ENCODE measurements at regions not wholly inside any gene's neighbourhood (a gene's known extent, or its start where the extent isn't known, plus 50 kb on each side); places are given as distances from the start of the nearest gene placed in this dataset.

GRCh38 chr12:67001251-67001650, 267.9 kb upstream of the CAND1 start:
- H3K9me3 ChIP-seq (replicated peaks; ENCODE audit: control insufficient read depth, insufficient read depth, low read depth, low read length), result no peaks in the 10 kb centered on the region
- no peak overlapping the region for H2AFZ ChIP-seq (ENCODE audit: low read depth, low read length)
- no peak overlapping the region for H3K4me3 ChIP-seq
- H3K9me1 ChIP-seq (ENCODE audit: control insufficient read depth, insufficient read depth, low read length), result no peaks in the 10 kb centered on the region
- no TSS peak for BruUV-seq (replicated peaks)
- no peak for ATAC-seq
- H3K27ac ChIP-seq (ENCODE audit: extremely low read depth, low read depth, low read length), result no peak overlapping the region
- no peak for FAIRE-seq
- DNase-seq (ENCODE audit: extremely low read depth in 1 of 4, low spot score in 3 of 4), result no peak
- TF ChIP-seq ZNF586 (CRISPR knock-in tag; conservative IDR thresholded peaks at IDR 0.05) (no peak), TEAD4 (IDR thresholded peaks at IDR 0.05; ENCODE audit: low read length) (no peak), TEAD4 (CRISPR knock-in tag; IDR thresholded peaks at IDR 0.05; ENCODE audit: borderline replicate concordance) (no peak), BHLHE40 (IDR thresholded peaks at IDR 0.05; ENCODE audit: low read length) (no peak), ZNF79 (CRISPR knock-in tag; IDR thresholded peaks at IDR 0.05; ENCODE audit: low read depth) (no peak), NR4A1 (CRISPR knock-in tag; IDR thresholded peaks at IDR 0.05) (no peak), NR4A1 (tag; IDR thresholded peaks at IDR 0.05) (no peak), HNRNPUL1 (IDR thresholded peaks at IDR 0.05; ENCODE audit: low read length) (no peak), DEAF1 (CRISPR knock-in tag; IDR thresholded peaks at IDR 0.05) (no peak), PTBP1 (IDR thresholded peaks at IDR 0.05; ENCODE audit: low read depth, low read length) (no peak), CBFA2T2 (conservative IDR thresholded peaks at IDR 0.05) (no peak), IFI16 (CRISPR knock-in tag; IDR thresholded peaks at IDR 0.05) (no peak), STAG1 (CRISPR knock-in tag; IDR thresholded peaks at IDR 0.05; ENCODE audit: borderline replicate concordance) (no peak)
- TF ChIP-seq, protein P1, sequence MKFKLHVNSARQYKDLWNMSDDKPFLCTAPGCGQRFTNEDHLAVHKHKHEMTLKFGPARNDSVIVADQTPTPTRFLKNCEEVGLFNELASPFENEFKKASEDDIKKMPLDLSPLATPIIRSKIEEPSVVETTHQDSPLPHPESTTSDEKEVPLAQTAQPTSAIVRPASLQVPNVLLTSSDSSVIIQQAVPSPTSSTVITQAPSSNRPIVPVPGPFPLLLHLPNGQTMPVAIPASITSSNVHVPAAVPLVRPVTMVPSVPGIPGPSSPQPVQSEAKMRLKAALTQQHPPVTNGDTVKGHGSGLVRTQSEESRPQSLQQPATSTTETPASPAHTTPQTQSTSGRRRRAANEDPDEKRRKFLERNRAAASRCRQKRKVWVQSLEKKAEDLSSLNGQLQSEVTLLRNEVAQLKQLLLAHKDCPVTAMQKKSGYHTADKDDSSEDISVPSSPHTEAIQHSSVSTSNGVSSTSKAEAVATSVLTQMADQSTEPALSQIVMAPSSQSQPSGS (CRISPR knock-in tag; IDR thresholded peaks at IDR 0.05), result no peak
- TF ChIP-seq, protein P2, sequence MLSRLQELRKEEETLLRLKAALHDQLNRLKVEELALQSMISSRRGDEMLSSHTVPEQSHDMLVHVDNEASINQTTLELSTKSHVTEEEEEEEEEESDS (CRISPR knock-in tag; IDR thresholded peaks at IDR 0.05), result no peak
- TF ChIP-seq, protein P3, sequence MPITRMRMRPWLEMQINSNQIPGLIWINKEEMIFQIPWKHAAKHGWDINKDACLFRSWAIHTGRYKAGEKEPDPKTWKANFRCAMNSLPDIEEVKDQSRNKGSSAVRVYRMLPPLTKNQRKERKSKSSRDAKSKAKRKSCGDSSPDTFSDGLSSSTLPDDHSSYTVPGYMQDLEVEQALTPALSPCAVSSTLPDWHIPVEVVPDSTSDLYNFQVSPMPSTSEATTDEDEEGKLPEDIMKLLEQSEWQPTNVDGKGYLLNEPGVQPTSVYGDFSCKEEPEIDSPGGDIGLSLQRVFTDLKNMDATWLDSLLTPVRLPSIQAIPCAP (CRISPR knock-in tag; IDR thresholded peaks at IDR 0.05; ENCODE audit: borderline replicate concordance), result no peak
- WGBS (ENCODE audit: insufficient coverage, low coverage, missing lambda C conversion rate), result 6% methylated on average over 2 of the region's 2 CpGs
- no peaks in the 10 kb centered on the region for H3K4me1 ChIP-seq (replicated peaks in 1 of 2; ENCODE audit: control insufficient read depth in 2 of 2, insufficient read depth in 2 of 2, low read length in 2 of 2)
- H3K9ac ChIP-seq (ENCODE audit: insufficient read depth in 1 of 2, low read depth in 2 of 2, low read length in 2 of 2), result no peak overlapping the region
- H3K79me2 ChIP-seq (ENCODE audit: control insufficient read depth, insufficient read depth, low read length), result no peaks in the 10 kb centered on the region
- in situ Hi-C loops (cut with MboI) (no loop called here), intact Hi-C loops (cut with micrococcal nuclease) (no loop called here)
- ChIA-PET POLR2A (no interaction called here), CTCF (ENCODE audit: low intra/inter-chr PET ratio) (no interaction called here)
- H4K20me1 ChIP-seq (replicated peaks; ENCODE audit: control insufficient read depth, insufficient read depth, low read length), result no peaks in the 10 kb centered on the region
- H3K36me3 ChIP-seq (ENCODE audit: control insufficient read depth, insufficient read depth, low read length), result no peaks in the 10 kb centered on the region
- no peak overlapping the region for H3K4me2 ChIP-seq (ENCODE audit: insufficient read depth, low read length)
- no peaks in the 10 kb centered on the region for H3K27me3 ChIP-seq (ENCODE audit: control insufficient read depth in 2 of 2, insufficient read depth in 2 of 2, low read length in 2 of 2)

All from K562 (cell line).